Lower leg skin (tissue), 3 donors: ENCODE measurements at regions not wholly inside any gene's neighbourhood (a gene's known extent, or its start where the extent isn't known, plus 50 kb on each side); places are given as distances from the start of the nearest gene placed in this dataset.

Source experiments
- CTCF ChIP-seq, 3 donors: fragments of 450-650 bp; IDR thresholded peaks; one replicate each; pipeline ENCODE4 v1.5.1; 2016; ENCODE audit warnings: antibody characterized with exemption in 3 of 3, mild to moderate bottlenecking in 3 of 3, moderate library complexity in 2 of 3
- POLR2A ChIP-seq, 2 donors: fragments of 450-650 bp; IDR thresholded peaks; one replicate each; pipeline ENCODE4 v1.6.1; 2016 to 2017; ENCODE audit warnings: antibody characterized with exemption in 2 of 2, mild to moderate bottlenecking in 1 of 2, moderate library complexity in 1 of 2

- TF ChIP-seq POLR2A (IDR thresholded peaks at IDR 0.05) (no peak), CTCF (IDR thresholded peaks at IDR 0.05) (no peak)
Observed at GRCh38 chr2:88307817-88308216, 137.7 kb downstream of the THNSL2 start.
